SKM-1 (cell line): ENCODE measurements at regions not wholly inside any gene's neighbourhood (a gene's known extent, or its start where the extent isn't known, plus 50 kb on each side); places are given as distances from the start of the nearest gene placed in this dataset.

Experiments used
- DNase-seq: peaks from one replicate; lab custom pipeline; 2025; ENCODE audit not compliant: unreplicated experiment; lab: John Stamatoyannopoulos, UW

GRCh38 chr2:45337481-45337880 is 273.6 kb downstream of the SRBD1 start:
- no peak for DNase-seq

DNA sequence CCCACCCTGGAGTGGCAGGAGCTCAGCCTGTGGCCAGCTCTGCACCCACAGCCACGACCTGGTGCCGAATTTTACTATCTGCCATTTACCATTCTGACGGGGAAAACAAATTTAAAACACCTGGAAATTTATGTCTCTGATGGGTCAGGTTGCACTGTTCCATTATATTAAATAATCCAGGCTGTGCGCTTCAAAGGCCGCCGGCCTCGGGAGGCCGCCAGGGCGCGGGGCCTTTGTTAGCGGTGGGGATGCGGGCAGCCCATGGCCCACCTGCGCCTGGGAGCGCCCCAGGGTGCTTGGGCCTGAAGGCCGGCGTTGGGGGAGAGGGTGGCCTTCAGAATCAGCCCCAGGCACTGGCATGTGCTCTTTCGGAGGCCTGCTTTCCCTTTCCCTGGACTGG is 276.9 kb downstream of the SRBD1 start:
- DNase-seq, result no peak

GRCh38 chr2:45332567-45332966 is 278.5 kb downstream of the SRBD1 start:
- DNase-seq, result no peak

DNA sequence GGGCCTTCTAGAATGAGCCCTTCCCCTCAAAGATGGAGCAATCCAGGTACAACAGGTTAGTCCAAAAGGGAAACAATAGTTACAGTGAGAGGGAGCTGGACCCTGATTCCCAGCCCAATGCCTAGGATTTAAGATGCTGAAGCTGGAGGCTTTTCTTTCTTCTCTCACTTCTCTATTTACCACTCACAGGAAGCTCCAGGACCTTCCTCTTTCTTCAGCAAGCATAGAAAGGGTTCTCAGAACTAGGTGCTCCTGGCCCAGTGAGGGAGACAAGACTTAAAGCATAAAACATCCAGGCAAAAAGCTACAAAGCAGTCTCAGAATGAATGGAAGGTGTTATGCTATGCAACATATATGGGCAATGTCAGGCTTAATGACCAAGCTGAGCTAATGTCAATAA is 279.0 kb downstream of the SRBD1 start:
- no peak for DNase-seq

DNA sequence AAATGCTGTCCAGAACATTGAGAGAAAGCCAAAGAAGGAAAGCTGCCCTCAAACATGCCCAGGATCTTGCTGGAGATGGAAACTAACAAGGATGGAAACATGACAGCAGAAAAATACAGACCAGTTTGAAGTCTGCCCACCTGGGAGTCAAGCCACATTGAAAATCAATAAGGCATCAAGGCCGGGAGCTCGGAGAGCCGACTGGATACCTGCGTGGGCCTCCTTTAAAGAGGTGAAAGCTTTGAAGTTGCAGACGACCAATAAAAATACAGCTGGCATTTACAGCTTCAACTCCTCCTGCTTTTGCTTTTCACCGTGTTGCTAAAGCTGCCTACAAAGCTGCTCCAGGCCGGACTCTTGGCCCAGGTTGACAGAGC is 279.7 kb downstream of the SRBD1 start:
- DNase-seq, result no peak

GRCh38 chr2:45330637-45331409 is 280.2 kb downstream of the SRBD1 start:
- no peak for DNase-seq

GRCh38 chr2:45330108-45330507 is 281.0 kb downstream of the SRBD1 start:
- DNase-seq, result no peak

GRCh38 chr2:45329045-45329677 is 281.9 kb downstream of the SRBD1 start:
- no peak for DNase-seq

GRCh38 chr2:45328264-45328870 is 282.7 kb downstream of the SRBD1 start:
- no peak for DNase-seq

- DNase-seq, result no peak
Measured at GRCh38 chr2:45323344-45323743, 287.7 kb downstream of the SRBD1 start.

GRCh38 chr2:45320956-45321355 is 290.1 kb downstream of the SRBD1 start:
- no peak for DNase-seq

- DNase-seq, result no peak
Measured at GRCh38 chr2:45319683-45320455, 291.2 kb downstream of the SRBD1 start.

DNA sequence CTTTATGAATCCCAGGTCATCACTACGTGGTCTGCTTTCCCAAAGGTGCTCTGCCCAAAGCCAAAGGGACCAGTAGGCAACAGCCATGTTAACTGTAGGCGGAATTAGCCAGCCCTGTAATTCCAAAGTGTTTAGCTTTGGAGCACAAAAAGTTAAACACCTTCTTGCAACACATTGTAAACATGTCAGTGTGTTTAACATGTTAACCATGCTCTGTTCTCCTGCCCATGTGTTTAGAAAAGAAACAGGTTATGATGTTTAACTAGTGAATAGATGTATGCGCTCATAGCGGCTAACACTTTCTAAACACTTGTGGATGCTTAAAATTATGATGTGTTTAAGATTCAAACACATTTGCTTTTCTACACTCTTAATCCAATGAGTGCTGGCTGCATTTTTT is 292.4 kb downstream of the SRBD1 start:
- DNase-seq, result no peak

- no peak for DNase-seq
Measured at GRCh38 chr2:45316576-45317338, 294.3 kb downstream of the SRBD1 start.

- DNase-seq, result no peak
Measured at GRCh38 chr2:45315861-45316260, 295.2 kb downstream of the SRBD1 start.

GRCh38 chr2:45312275-45312674 is 298.8 kb downstream of the SRBD1 start:
- DNase-seq, result no peak

GRCh38 chr2:45311559-45311958 is 299.5 kb downstream of the SRBD1 start:
- no peak for DNase-seq

GRCh38 chr2:45307147-45307546 is 297.9 kb upstream of the SIX2 start:
- DNase-seq, result no peak

DNA sequence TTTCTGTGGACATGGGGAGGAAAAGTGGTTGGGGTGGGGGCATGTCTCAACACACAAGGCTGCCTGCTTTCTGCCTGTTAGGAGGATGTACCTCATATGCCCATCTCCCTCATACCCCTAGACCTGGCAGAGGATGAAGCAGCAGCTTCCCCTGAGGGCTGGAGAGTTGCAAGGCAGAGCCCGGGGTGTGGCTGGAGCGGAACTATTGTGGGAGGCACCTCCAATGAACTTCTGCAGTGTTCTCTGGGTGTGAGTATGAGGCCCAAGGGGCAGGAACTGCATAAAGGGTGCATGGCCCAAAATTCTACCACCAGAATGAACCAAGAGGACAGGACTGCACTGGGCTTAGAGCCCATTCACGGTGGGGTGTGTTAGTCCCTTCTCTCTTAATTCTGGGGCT is 296.3 kb upstream of the SIX2 start:
- DNase-seq, result no peak

DNA sequence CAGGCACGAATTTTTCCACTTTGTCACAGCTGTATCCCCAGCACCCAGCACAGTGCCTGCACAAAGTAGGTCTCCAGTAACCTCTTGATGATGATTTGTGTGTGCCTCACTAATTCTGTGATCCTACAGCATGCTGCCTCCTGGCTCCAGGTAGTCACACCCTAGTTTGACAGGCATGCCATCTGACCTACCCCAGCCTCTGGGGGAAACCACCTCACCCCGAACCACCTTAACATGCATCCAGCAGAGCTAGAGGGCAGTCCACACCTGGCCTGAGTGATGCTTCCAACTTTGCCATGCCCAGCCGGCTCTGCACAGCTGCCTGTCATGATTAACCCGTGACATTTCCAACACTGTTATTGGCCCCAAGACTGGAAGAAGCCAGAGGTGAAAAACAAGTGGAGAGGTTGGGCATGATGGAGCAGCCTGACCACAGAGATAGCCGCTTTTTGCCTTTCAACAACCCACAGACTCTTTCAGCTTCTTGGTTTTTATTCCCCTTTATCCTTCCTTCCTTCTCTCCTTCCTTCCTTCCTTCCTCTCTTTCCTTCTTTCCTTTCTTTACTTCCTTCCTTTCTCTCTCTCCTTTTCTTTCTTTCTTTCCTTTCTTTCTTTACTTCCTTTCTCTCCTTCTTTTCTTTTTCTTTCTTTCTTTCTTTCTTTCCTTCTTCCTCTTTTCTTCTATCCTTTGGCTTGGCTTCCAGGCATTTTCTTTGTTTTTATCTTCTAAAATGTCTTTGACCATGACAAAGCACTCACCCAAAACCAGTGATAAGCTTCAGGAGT is 294.4 kb upstream of the SIX2 start:
- DNase-seq, result no peak
